Inflammatory macrophage treated with lipopolysaccharide for 4 hours (primary cell): ENCODE measurements at regions not wholly inside any gene's neighbourhood (a gene's known extent, or its start where the extent isn't known, plus 50 kb on each side); places are given as distances from the start of the nearest gene placed in this dataset.

Experiments
- DNase-seq: peaks from one replicate; pipeline ENCODE4 v3.0.0-alpha.2; 2020

DNA sequence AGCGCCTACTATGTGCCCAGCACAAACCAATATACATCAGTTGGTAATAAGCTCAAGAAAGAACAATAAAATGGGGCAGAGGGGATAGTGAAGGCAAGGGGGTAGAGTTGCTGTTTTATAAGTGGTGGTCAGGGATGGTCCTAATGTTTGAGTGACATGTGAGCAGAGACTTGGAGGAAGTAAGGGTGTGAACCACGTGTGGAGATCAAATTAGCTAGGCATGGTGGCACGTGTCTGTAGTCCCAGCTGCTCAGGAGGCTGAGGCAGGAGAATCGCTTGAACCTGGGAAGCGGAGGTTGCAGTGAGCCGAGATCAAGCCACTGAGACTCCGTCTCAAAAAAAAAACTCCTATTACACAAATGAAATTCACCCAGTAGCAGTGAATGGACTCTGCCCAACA is 56.5 kb downstream of the IRX6 start:
- no peak for DNase-seq

DNA sequence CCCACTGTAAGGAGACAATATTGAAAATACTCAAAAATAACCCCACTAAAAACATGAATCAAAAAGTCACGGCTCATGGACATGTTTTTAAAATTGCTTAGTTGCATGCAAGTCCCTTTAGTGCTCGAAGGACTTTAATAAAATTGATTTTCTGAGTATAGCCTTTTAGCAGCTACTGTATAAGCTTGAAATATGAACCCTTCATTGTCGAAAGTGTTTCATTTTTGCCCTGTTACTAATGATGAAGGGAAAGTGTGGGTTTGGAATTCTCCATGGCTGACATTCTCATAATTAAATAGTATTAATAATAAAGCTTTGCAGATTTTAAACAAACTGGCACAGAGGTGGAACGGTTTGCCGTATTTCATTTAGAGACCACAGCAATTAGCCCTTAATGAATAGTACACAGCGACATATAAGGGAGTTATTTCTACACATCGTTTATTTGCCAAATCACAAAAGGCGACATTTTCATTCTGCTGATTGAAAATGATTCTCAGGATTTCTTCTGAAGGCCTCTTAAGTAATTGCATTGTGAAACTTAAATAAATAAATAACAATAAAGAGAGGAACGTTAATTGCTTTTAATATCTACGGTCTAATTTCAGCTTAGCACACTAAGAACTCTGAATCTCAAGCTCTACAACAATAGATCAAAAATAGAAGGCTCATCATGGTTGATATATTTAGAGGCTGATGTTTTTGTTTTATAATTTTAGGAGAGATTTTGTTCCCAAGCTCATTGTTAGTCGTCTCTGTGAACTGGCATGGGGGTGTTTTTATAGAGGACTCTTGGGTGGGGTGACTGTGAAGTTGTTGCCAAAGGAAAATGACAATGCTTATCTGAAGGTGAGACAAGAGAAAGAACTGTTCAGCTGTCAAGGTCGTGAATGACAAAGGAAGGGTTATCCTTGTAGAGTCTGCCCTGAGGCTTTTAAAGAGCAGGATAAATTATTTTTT is 60.6 kb downstream of the IRX6 start:
- no peak for DNase-seq

DNA sequence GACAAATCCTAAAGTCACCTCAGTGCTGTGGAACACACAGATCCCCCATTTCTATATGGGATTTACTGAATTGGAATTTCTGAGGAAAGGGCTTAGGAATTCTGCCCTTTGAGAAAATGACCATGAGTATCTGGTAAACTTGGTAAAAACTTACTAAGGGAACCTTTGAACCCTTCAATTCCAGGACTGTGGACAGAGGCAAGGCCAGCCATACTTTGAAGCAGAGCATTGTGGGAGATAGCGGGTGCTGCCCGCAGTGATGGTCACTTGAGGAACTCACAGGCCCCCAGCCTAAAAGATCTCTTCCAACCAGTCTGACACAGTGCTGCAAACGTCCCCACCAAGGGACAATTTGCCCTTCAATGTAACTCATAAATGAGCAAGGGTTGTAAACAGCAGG is 61.4 kb downstream of the IRX6 start:
- DNase-seq = no peak

DNA sequence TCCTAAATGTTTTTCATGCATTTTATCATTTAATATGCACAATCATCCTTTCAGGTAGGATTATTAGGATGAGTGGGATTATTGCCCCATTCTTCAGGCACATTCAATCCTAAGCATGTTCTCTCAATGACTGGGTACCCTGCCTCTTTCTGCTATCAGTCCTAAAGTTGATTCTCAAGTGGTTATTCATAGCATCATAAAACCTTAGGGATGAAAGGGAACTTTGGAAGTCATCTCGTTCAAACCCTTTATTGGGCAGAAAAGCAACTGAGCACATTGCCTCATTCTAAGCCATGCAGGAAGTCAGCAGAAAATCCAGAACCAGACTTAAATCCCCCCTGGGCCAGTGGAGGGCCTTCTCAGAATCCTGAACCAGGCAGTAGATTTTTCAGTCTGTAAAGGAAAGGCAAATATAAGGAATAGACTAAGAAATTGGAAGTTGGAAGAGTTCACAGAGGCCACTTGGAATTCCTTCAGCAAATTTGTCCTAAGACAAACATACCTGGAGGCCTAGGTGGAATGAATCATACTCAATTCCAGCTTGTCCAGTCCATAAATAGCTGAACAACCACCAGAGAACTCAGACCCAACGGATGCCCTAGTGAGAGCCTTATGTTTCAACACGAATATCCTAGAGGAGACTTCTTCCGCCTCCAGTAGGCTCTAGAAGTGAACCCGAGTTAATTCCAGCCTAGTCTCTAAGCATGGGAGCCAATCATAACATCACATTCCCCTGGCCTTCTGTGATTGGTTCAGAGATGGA is 62.7 kb downstream of the IRX6 start:
- no peak for DNase-seq

DNA sequence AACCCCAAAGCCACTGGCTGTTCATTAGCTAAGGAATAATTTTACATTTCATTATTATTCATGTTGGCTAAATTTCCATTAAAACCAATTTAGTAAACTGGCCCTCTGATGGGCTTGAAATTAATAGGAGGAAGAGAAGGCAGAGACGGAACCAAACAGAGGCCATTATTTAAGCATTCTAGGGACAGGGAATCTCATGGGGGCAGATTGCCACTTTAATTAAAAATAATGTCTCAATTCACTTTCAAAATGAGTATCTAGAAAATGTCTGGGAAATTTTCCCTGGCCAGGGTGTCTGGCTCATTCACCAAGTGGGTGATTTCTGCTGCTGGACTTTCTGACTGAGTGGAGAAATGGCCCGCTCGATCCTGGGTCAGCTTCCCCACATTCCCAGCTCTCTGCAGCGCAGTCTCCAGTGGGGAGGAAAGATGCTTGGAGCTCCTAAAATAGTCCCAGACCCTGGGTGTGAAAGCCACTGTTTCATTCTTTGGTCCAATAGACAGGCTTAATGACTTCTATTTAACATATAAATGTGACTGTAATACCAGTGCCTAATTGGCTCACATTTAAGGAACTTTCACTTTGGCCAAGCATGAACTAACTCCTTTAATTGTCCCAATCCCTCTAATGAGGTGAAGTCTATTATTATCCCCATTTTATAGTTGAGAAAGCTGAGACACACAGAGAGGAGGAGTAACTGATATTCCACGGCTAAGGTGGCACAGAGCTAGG is 64.3 kb downstream of the IRX6 start:
- no peak for DNase-seq

DNA sequence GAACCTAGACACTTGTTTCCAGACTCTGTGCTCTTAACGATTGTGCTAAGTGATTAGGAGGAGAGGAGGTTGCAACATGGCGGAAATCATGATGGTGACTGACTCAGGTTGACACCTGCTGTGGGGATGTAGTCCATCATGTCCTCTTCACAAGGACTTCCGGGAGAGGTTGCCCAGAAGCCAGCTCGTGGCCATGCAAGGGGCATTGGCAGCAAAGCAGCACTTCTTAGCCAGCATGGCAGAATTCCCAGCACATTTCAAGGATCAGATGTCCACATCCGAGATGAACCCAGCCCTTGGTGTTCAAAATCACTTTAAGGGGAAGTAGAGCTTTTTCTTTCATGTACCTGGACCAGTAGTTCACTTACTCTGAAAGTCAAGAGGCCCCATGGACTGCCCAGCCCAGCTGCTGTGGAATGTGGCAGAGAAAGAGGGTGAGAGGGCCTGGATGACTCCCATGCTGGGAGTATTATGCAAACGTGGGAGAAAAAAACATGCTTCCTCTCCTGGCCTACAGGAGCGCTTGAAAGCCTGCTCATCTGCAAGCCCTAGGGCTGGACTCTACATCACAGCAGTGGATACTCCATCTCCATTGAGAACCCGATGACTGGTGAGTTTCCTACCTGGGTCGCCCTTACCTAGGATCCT is 65.5 kb downstream of the IRX6 start:
- no peak for DNase-seq

DNA sequence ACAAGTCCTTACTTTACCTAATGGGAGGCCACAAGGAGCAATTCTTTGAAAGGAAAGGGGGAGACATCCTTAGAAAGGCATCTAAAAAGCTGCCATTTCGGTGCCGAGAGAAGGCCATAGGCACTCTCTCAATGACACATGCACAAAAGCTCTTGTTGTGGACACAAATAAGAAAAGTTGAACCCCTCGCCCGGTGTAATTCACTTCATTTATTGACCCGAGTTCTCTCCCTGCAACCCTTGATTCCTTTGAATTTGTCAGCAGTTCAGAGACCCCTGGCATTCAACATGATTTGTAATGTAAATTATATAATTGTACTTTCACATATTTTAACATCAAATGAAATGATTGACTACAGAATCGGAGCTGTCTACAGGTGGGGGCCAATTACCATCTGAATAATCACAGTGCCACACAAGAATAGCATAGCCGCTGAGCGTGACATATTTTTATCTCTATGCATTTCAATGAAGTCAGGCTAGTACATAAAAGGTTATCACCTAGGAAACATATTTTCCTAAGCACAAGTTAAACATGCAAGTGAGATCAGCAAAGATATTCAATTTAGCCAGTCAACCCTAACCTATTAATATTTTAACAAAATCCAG is 66.7 kb downstream of the IRX6 start:
- DNase-seq = no peak

DNA sequence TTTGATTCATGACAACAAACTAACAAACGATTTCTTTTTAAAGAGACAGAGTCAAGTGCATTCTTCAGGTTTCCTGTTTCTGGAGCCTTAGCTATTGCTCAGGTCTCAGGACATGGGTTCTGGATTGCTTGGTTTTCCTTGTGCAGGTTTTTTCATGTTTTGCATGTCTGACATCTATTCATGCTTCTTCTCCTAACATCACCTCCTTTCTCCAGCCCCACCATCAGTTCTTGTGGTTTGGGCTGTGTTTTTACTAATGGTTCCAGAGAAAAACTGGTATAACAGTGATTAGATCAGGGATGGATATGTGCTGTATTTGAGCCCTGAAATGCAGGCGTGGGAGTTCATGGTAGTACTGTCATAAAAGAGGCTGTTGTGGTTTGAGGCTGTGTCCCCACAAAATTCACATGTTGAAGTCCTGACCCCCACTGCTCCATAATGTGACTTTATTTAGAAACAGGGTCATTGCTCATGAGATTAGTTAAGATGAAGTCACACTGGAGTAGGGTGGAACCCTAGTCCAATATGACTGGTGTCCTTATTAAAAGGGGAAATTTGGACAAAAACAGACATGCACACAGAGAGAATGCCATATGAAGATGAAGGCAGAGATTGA is 67.9 kb downstream of the IRX6 start:
- DNase-seq = peak; percentile 30

DNA sequence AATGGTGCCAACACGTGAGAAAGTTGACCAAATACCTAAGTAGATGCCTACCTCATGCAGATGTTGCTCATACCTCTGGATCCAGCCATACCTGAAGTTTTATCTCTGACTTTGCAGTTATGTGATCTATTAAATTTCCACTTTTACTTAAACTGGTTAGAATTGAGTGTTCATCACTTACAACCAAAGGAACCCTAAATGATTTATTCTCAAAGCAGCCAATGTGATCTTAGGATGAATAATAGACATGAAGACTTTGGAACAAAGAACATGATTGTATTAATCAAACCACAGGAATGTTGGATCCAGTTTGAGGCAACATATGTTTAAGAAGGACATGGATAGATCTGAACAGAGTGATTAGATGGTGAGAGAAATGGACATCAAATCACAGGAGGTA is 68.7 kb downstream of the IRX6 start:
- no peak for DNase-seq

DNA sequence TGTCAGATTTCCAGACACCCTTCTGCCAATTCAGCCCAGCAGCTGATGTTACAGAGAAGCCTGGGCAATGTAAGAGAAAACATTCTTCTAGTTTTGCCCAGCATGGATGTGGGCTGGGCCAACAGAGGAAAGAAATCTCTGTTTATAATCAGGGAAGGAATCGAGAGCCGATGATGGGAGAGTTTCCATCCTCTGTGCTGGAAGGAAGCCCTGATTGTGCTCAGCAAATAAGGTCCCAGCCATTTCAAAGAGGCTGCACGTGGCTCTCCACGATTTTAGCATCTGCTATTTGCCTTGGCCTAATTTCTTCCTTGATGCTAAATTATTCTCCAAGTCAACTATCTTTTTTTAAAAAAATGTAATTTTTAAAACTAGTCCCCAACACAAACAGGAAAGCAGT is 70.0 kb downstream of the IRX6 start:
- DNase-seq = no peak

DNA sequence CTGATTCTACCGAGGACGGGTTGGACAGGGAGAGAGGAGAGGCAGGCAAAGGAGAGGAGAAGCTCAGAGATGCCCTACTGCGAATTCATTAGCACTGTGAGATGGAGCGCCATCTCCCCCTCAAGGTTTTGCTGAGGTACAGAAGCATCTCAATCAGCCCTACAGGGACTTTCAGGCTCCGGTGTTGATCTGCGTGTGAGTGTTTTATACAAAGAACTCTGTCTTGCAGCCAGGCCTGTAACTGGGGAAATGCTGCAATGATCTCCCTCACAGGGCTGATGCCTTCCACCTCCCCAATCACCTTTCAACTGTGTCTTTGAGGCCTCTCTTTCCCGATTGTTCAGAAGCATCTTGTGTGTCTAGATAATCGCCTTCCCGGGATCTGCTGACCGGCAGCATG is 74.8 kb downstream of the IRX6 start:
- DNase-seq = no peak

DNA sequence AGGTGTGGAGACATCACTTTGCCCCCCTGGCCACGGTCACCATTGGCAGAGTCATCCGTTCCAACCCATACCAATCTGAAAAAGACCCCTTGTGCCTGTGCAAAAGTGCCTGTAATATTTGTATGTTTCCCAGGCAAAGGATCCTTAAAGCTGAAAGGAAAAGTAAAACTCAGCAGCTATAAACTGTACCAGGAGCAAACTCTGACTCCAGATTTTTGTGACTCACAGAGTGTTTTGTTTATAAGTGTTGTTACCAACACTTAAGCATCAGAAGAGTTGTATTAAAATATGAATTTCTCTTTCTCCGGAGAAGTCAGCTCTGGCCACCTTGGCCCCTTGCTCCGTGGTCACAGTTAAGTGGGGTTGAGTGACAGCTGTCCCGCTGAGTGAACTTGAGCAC is 75.9 kb downstream of the IRX6 start:
- DNase-seq = no peak

DNA sequence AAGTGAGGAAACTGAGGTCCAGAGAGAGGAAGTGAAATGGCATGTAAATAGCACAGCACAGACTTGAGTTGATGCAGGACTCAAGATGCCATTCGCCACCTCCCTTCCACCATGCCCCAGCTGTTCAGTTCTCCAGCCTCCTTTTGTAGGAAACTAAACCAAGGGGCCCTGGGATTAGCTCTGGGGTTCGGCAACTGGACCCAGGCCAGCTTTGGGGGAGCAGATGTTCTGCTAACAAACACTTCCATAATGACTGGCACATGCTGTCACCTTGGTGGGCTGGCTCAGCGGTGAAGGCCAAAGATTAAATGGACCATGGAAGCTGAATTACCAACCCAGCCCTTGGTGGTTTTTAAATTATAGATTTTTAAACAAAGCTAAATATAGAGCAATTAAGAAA is 77.0 kb downstream of the IRX6 start:
- no peak for DNase-seq

DNA sequence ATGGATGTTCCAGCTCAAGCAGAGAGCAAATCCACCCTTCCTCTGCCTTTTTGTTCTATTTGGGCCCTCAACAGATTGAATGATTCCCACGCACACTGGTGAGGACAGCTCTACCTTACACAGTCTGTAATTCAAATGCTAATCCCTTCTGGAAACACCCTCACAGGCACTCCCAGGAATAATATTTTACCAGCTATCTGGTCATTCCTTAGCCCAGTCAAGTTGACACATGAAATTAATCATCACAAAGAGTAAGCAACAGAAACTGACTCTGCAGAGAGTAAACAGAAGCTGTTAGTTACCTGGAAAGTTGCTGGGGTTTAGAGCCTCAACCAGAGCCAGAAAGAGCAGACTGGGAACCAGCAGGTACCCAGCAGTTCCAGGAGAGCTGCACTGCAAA is 75.5 kb upstream of the MMP2 start:
- no peak for DNase-seq

DNA sequence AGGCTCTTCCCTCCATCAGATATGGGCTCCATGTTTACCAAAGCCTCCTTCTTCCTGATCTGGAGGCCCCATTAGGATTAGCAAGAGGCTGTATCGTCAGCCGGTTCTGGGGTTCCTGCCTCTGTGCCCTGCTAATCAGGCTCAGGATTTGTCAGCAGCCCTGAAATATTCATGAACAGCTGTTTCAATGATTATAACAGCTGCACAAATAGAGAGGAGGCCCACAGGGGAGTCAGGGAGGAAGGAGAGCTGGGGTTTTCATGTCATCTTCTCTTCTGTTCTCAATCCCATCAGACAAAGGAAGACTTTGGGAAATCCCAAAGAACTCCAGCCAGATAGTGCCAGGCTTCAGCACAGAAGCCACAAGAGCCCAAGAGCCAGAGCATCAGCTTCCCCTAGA is 72.3 kb upstream of the MMP2 start:
- DNase-seq = no peak

DNA sequence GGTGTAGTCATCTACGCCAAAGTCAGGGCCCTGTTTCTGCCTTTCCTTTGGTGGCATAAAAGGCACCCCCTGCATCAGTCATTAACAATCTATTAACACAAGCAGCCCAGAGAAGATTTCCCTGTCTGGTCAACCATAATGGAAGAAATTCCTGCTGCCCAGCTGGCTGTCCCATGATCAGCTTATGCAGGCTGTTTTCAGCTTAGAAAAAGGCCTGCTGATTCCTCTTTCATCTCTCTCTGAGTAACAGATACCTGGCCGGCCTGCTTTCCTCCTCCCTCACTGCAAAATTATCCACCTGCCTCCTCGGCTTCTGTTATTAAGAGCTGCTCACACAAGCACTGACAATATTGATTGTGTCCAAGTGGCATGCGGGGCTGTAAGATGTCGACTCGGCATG is 70.3 kb upstream of the MMP2 start:
- DNase-seq = no peak

DNA sequence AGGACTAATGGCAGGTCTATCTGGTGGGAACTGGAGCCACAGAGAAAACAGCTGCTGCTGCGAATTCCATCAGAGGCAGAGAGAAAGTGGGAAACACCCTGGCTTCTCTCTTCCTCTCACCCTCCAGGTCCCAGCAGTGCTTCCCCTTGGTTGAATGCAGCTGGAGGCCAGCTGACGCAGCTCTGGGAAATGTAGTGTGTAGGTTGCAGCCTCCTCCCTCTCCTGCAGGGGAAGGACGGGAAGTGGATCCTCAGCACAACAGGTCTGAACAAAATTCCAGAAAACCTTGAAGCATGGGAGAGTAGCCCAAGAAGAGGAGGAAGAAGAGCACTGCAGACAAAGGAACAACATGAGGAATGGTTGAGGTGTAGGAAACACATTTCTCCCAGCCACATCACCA is 67.8 kb upstream of the MMP2 start:
- no peak for DNase-seq

DNA sequence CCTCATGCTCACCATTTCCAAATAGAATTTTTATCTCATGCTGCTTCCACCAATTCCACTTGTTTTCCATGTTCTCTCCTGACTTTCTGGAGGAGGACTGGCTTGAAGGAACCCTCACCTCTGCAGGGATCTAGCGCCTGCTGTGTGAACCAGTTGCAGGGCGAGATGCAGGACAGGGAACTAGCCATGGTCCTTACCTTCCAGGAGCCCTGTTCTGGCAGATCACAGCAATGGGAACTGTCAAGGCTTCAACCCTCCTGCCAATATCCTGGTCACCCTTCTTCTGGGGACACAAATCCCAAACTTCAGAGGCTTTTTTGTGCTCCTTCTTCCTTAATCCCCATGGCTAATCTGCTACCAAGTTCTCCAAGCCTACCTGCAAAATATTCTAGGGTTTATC is 60.4 kb upstream of the MMP2 start:
- DNase-seq = no peak

DNA sequence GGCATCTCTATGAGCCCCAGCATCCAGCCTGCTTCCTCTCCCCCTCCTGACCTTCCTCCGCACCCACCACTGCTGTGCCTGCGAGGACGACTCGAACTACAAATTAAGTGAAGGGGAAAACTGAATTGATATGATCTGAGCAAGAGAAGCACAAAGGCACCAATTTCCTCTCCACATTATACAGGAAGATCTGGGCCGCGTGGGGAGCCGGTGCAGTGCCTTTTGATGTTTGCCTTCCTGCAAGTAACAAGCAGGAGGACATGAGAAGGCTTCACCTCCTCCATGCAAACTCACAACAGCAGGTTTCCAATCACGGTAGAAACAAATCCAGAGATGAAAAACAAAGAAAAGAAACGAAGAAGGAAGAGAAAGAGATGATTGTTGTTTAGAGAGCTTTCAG is 57.8 kb upstream of the MMP2 start:
- no peak for DNase-seq

DNA sequence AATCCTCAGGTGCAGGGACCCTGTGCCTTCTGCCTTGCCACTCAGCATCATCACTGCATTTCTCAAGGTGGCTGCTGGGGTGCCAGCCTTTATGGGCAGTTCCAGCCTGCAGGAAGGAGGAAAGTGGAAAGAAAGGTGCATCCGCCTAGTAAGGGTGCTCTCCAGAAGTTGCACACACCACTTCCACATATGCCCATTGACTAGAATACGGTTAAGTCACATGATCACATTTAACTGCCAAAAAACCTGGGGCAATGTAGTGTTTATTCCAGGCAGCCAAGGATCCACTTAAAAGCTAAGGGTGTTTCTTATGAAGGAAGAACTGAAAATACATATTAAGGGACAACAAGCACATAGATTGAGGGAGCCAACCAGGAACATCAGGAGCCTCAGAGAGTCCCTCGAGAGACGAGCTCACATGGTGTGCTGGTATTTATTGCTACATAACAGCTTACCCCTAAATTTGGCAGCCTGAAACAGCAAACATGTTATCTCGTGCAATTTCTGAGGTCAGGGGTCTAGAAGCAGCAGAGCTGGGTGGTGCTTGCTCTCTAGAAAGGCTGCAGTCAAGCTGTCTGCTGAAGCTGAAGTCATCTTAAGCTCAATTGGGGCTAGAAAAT is 52.0 kb upstream of the MMP2 start:
- no peak for DNase-seq
